ENCODE measurements at regions not wholly inside any gene's neighbourhood (a gene's known extent, or its start where the extent isn't known, plus 50 kb on each side); places are given as distances from the start of the nearest gene placed in this dataset.
"Not testable (repeated sequence)": the region's sequence is repeated elsewhere in the genome, so short reads cannot be mapped to it uniquely, and the experiment has no call there.

- H3K36me3 ChIP-seq: no peaks in the 10 kb centered on the region
- DNase-seq (ENCODE audit: low spot score) (no peak), ATAC-seq (ENCODE audit: insufficient number of reproducible peaks, low FRiP score, low read depth) (no peak)
- no peak overlapping the region for H3K4me3 ChIP-seq
- H3K27me3 ChIP-seq (replicated peaks; ENCODE audit: insufficient read depth): no peaks in the 10 kb centered on the region
- no peaks in the 10 kb centered on the region for H3K9me3 ChIP-seq
- no peak overlapping the region for H3K27ac ChIP-seq
- no peak for TF ChIP-seq CTCF (IDR thresholded peaks at IDR 0.05)
- no peaks in the 10 kb centered on the region for H3K4me1 ChIP-seq (ENCODE audit: control insufficient read depth in 1 of 2, low read depth in 2 of 2)
Observed at GRCh38 chr16:29141586-29142324, 156.9 kb downstream of the LAT start.

- not testable (repeated sequence) for H3K4me3 ChIP-seq; H3K27ac ChIP-seq; H3K27me3 ChIP-seq (replicated peaks; ENCODE audit: insufficient read depth); DNase-seq (ENCODE audit: low spot score); ATAC-seq (ENCODE audit: insufficient number of reproducible peaks, low FRiP score, low read depth); H3K4me1 ChIP-seq (ENCODE audit: control insufficient read depth in 1 of 2, low read depth in 2 of 2); H3K36me3 ChIP-seq; H3K9me3 ChIP-seq
Observed at GRCh38 chr16:29141121-29141520, 156.3 kb downstream of the LAT start.

DNA sequence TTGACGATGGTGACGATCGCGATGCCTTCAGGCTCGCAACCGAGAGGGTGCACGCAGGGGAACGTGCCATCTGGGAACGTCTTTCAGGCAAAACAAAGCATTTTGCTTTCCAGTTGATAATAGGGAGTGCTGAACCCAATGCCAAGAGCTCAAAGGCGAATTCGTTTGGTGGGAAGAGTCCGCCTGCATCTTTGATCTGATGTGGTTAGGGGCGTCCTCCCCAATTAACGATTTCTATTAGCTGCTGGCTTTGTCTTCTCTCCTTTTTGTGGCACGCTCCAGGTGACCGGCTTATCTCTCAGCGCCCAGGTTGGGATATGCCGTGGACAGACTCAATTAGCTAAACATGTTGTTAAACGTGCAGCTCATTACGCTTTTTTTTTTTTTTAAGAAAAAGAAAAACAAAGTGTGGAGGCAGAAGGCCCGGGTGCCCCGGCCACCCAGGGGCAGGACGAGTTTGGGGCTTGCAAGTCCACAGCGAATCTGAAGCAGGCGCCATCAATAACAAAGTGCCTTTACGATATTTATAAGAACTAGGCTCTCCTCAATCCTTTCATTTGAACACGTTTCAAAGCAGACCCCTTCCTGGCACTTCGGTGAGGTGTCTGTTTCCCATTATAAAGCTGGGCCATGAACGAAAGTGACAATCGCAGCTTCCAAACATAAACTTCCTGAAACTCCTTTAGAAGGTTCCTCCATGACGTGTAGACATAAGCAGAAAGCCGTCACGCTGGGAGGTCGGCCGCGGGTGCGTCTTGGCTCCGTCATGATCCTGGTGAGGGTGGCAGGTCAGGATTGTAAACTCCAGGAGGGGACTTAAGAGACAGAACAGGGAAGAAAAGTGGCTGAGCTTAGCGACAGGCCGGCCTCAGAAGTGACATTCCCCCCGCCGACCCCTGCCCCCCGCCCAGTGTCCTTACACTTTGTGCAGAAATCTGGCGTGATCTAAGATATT is 155.3 kb downstream of the LAT start:
- not testable (repeated sequence) for H3K27ac ChIP-seq; H3K36me3 ChIP-seq; H3K9me3 ChIP-seq; DNase-seq (ENCODE audit: low spot score); H3K4me1 ChIP-seq (ENCODE audit: control insufficient read depth in 1 of 2, low read depth in 2 of 2); H3K27me3 ChIP-seq (replicated peaks; ENCODE audit: insufficient read depth); ATAC-seq (ENCODE audit: insufficient number of reproducible peaks, low FRiP score, low read depth); H3K4me3 ChIP-seq

DNA sequence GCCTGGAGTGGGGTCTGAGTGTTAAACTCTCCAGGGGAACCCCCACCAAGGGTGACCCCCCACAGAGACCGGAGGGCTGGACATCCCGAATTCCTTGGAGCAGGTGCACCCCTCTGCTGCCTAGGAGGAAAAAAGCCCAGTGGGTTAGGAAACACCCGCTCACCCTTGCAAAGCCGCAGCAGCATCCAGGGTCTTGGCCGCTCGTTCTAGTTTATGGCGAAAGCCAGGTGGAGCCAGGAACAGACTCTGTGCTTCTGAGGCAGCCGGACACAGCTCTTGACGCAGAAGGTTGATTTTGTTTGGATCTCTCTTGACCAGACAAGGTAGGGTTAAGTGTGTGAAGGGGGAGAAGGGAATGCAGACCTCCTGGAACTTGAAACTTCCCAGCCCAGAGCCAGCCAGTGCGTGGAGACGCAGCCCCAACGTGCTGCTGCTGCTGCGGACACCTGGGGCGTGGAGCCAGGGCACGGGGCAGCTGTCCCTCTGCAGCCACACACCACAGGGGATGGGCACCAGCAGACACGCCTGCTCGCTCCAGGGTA is 154.5 kb downstream of the LAT start:
- H3K27ac ChIP-seq: no peak overlapping the region
- H3K4me1 ChIP-seq (ENCODE audit: control insufficient read depth in 1 of 2, low read depth in 2 of 2): no peaks in the 10 kb centered on the region
- no peak for DNase-seq (ENCODE audit: low spot score)
- H3K36me3 ChIP-seq: no peaks in the 10 kb centered on the region
- TF ChIP-seq CTCF (IDR thresholded peaks at IDR 0.05): no peak
- H3K27me3 ChIP-seq (replicated peaks; ENCODE audit: insufficient read depth): no peaks in the 10 kb centered on the region
- H3K4me3 ChIP-seq: no peak overlapping the region
- no peak for ATAC-seq (ENCODE audit: insufficient number of reproducible peaks, low FRiP score, low read depth)
- no peaks in the 10 kb centered on the region for H3K9me3 ChIP-seq

DNA sequence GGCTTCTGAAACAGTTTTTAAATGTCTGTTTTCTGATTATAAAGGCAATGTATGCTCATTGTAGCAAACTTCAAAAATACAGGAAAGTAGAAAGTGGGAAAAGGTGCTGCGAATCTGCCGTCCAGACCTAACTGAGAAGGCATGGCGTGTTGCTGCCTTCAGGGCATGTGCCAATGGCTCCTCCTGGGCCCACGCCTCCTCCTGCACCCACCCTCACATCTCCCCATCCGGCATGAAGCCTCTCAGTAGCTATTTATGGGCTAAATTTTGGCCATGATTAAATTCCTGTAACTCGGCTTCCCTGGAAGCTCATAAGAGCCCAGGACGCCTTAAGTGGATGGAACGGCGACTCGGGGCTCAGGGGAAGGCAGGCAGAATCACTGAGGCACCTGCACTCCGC is 153.8 kb downstream of the LAT start:
- H3K9me3 ChIP-seq; H3K4me3 ChIP-seq; H3K4me1 ChIP-seq (ENCODE audit: control insufficient read depth in 1 of 2, low read depth in 2 of 2); H3K36me3 ChIP-seq; H3K27me3 ChIP-seq (replicated peaks; ENCODE audit: insufficient read depth); H3K27ac ChIP-seq; DNase-seq (ENCODE audit: low spot score); ATAC-seq (ENCODE audit: insufficient number of reproducible peaks, low FRiP score, low read depth): not testable (repeated sequence)

GRCh38 chr16:29137894-29138662 is 153.2 kb downstream of the LAT start:
- not testable (repeated sequence) for H3K4me1 ChIP-seq (ENCODE audit: control insufficient read depth in 1 of 2, low read depth in 2 of 2); H3K36me3 ChIP-seq; ATAC-seq (ENCODE audit: insufficient number of reproducible peaks, low FRiP score, low read depth); H3K27ac ChIP-seq; H3K27me3 ChIP-seq (replicated peaks; ENCODE audit: insufficient read depth); H3K4me3 ChIP-seq; H3K9me3 ChIP-seq; DNase-seq (ENCODE audit: low spot score)

DNA sequence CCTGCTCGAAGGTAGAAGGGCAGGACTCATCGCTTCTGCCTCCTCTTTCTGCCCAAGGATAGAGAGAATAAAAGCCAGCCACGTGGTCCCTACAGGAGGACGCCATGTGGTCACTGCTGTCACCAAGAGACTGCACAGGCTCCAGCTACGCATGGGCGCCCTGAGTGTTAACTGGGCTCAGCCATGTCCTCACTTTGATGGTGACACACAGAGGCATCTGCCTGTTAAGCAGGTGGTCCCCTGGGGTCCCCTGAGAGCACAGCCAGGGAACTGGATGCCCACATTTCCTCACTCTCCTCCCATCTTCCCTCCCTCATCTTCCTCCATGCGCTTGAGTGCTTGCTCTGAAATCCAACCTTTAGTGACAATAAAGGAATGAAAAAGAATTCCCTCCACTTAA is 152.6 kb downstream of the LAT start:
- H3K4me3 ChIP-seq; H3K36me3 ChIP-seq; ATAC-seq (ENCODE audit: insufficient number of reproducible peaks, low FRiP score, low read depth): not testable (repeated sequence)

DNA sequence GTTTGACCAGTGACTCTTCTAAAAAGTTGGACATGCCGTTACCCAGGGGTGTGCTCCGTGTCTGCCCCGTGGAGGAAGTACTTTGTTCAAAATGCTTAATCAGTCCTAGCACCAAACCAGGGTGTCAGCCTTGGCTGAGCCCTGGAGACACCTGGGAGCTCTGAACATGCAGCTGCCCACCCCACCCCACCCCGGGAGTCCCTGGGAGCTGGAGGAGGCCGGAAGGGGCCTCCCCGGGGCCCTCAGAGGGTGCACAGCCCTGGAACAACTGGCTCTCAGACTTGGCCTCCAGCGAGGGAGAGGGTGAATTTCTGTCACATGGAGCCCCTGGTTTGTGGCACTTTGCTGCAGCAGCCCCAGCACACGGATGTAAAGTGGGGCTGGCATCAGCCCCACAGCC is 152.1 kb downstream of the LAT start:
- not testable (repeated sequence) for H3K36me3 ChIP-seq; H3K4me1 ChIP-seq (ENCODE audit: control insufficient read depth in 1 of 2, low read depth in 2 of 2); ATAC-seq (ENCODE audit: insufficient number of reproducible peaks, low FRiP score, low read depth); H3K9me3 ChIP-seq; H3K27me3 ChIP-seq (replicated peaks; ENCODE audit: insufficient read depth); H3K4me3 ChIP-seq; H3K27ac ChIP-seq; DNase-seq (ENCODE audit: low spot score)

More for the DNA sequence above, 152.6 kb downstream of the LAT start:
- not testable (repeated sequence) for H3K27ac ChIP-seq; H3K4me1 ChIP-seq (ENCODE audit: control insufficient read depth in 1 of 2, low read depth in 2 of 2); H3K9me3 ChIP-seq; DNase-seq (ENCODE audit: low spot score); H3K27me3 ChIP-seq (replicated peaks; ENCODE audit: insufficient read depth)

GRCh38 chr16:29136046-29136696 is 151.3 kb downstream of the LAT start:
- not testable (repeated sequence) for H3K9me3 ChIP-seq; H3K36me3 ChIP-seq; DNase-seq (ENCODE audit: low spot score); ATAC-seq (ENCODE audit: insufficient number of reproducible peaks, low FRiP score, low read depth); H3K4me1 ChIP-seq (ENCODE audit: control insufficient read depth in 1 of 2, low read depth in 2 of 2); H3K27ac ChIP-seq; H3K27me3 ChIP-seq (replicated peaks; ENCODE audit: insufficient read depth); H3K4me3 ChIP-seq

Data from thoracic aorta (tissue), 2 donors.